Activated CD8-positive, alpha-beta memory T cell treated with anti-CD3 and anti-CD28 coated beads, Interleukin-2, amount 50 U/mL, for 1 hour (primary cell): ENCODE measurements at regions not wholly inside any gene's neighbourhood (a gene's known extent, or its start where the extent isn't known, plus 50 kb on each side); places are given as distances from the start of the nearest gene placed in this dataset.

Experiments
- DNase-seq: peaks from one replicate; pipeline ENCODE4 v3.0.0-alpha.2; 2020; ENCODE audit errors: extremely low read depth

GRCh38 chr2:220845766-220846273, 726.3 kb downstream of the EPHA4 start:
- no peak for DNase-seq

GRCh38 chr2:220847006-220847405, 725.1 kb downstream of the EPHA4 start:
- DNase-seq, result no peak

- no peak for DNase-seq
Measured at GRCh38 chr2:220847589-220847988, 724.5 kb downstream of the EPHA4 start.

- no peak for DNase-seq
Measured at GRCh38 chr2:220849433-220849832, 722.7 kb downstream of the EPHA4 start.

- DNase-seq, result no peak
Measured at GRCh38 chr2:220850116-220850515, 722.0 kb downstream of the EPHA4 start.

GRCh38 chr2:220855296-220855695, 716.8 kb downstream of the EPHA4 start:
- no peak for DNase-seq

GRCh38 chr2:220856486-220856885, 715.6 kb downstream of the EPHA4 start:
- no peak for DNase-seq

GRCh38 chr2:220857368-220857767, 714.7 kb downstream of the EPHA4 start:
- DNase-seq, result no peak

- no peak for DNase-seq
Measured at GRCh38 chr2:220858101-220858500, 714.0 kb downstream of the EPHA4 start.

GRCh38 chr2:220871909-220872308, 700.2 kb downstream of the EPHA4 start:
- no peak for DNase-seq

GRCh38 chr2:220876080-220876824, 695.9 kb downstream of the EPHA4 start:
- DNase-seq, result no peak

GRCh38 chr2:220877491-220877890, 694.6 kb downstream of the EPHA4 start:
- DNase-seq, result no peak

- DNase-seq, result no peak
Measured at GRCh38 chr2:220877897-220878296, 694.2 kb downstream of the EPHA4 start.

- DNase-seq, result no peak
Measured at GRCh38 chr2:220880623-220881596, 691.2 kb downstream of the EPHA4 start.

- DNase-seq, result no peak
Measured at GRCh38 chr2:220882507-220882906, 689.6 kb downstream of the EPHA4 start.

GRCh38 chr2:220885593-220885992, 686.5 kb downstream of the EPHA4 start:
- no peak for DNase-seq

- DNase-seq, result no peak
Measured at GRCh38 chr2:220887271-220887870, 684.7 kb downstream of the EPHA4 start.

- DNase-seq, result no peak
Measured at GRCh38 chr2:220887876-220888275, 684.2 kb downstream of the EPHA4 start.

GRCh38 chr2:220890931-220891330, 681.2 kb downstream of the EPHA4 start:
- no peak for DNase-seq

- no peak for DNase-seq
Measured at GRCh38 chr2:220891405-220891804, 680.7 kb downstream of the EPHA4 start.

- no peak for DNase-seq
Measured at GRCh38 chr2:220892018-220892634, 680.0 kb downstream of the EPHA4 start.

- DNase-seq, result no peak
Measured at GRCh38 chr2:220893411-220893810, 678.7 kb downstream of the EPHA4 start.
